ENCODE measurements at regions not wholly inside any gene's neighbourhood (a gene's known extent, or its start where the extent isn't known, plus 50 kb on each side); places are given as distances from the start of the nearest gene placed in this dataset.

GRCh38 chr5:136605638-136606037, 240.3 kb upstream of the TRPC7 start (continued):
- TF ChIP-seq KDM4A (IDR thresholded peaks at IDR 0.05; ENCODE audit: low read depth, low read length, severe bottlenecking) (no peak), CEBPB (IDR thresholded peaks at IDR 0.05; ENCODE audit: low read depth, low read length) (no peak)

All from H1 (cell line).